Neutrophil (primary cell): ENCODE measurements at regions not wholly inside any gene's neighbourhood (a gene's known extent, or its start where the extent isn't known, plus 50 kb on each side); places are given as distances from the start of the nearest gene placed in this dataset.

Source experiments
- H3K27ac ChIP-seq: fragments of 200-600 bp; sonication (generic); 2 replicates; pipeline ENCODE4 v1.5.1; 2016; ENCODE audit warnings: mild to moderate bottlenecking, moderate library complexity
- H3K27me3 ChIP-seq: fragments of 200-600 bp; sonication (generic); 2 replicates; pipeline ENCODE4 v1.6.0; 2016; ENCODE audit warnings: mild to moderate bottlenecking
- H3K36me3 ChIP-seq: fragments of 200-600 bp; sonication (generic); 2 replicates; pipeline ENCODE4 v1.5.1; 2017
- H3K4me1 ChIP-seq, 2 experiments: fragments of 200-600 bp in 1 of 2; sonication (generic) in 1 of 2; 1 replicate in 1 of 2; 2 replicates in 1 of 2; pipeline versions ENCODE4 v1.5.1 to v1.6.1; 2013 to 2016; ENCODE audit warnings: low read depth in 1 of 2, low read length in 1 of 2, mild to moderate bottlenecking in 1 of 2, moderate library complexity in 1 of 2; ENCODE audit not compliant: control insufficient read depth in 1 of 2, insufficient read depth in 1 of 2
- H3K4me3 ChIP-seq, 2 experiments: fragments of 200-600 bp in 1 of 2; sonication (generic) in 1 of 2; 1 replicate in 1 of 2; 2 replicates in 1 of 2; pipeline ENCODE4 v1.5.1; 2013 to 2016; ENCODE audit warnings: low read depth in 1 of 2, low read length in 1 of 2, mild to moderate bottlenecking in 1 of 2, moderate library complexity in 1 of 2
- H3K9me3 ChIP-seq: fragments of 200-600 bp; sonication (generic); 2 replicates; pipeline ENCODE4 v1.5.1; 2016
- CTCF ChIP-seq: fragments of 200-600 bp; sonication (generic); IDR thresholded peaks from 2 replicates; pipeline ENCODE4 v1.5.1; 2016; ENCODE audit warnings: antibody characterized with exemption

DNA sequence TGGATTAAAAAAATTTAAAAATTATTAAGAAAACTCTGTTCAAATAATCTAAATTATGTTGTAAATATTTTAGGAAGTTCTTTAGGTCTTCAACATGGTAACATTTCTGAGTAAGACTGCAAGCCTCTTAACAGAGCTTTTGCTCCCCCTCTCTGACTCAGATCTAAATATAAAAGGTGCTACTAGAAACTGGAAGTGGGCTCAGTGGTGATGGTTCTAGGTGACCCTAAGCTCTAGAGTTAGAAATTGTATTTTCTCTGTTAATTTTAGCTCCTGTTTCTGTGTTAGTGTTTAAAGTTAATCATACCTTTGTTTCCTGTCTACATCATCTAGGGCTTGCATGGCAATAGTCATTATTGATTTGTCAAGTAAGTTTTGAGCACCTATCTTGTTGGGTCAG, 159.9 kb upstream of the MEIS2 start:
- no peak for TF ChIP-seq CTCF
- Histone ChIP-seq H3K4me3 (no peak overlapping the region), H3K9me3 (no peaks in the 10 kb centered on the region), H3K27ac (no peak overlapping the region), H3K27me3 (no peaks in the 10 kb centered on the region), H3K4me1 (no peaks in the 10 kb centered on the region), H3K36me3 (no peaks in the 10 kb centered on the region)

- H3K9me3 ChIP-seq, result no peaks in the 10 kb centered on the region
- no peaks in the 10 kb centered on the region for H3K4me1 ChIP-seq
- H3K36me3 ChIP-seq, result no peaks in the 10 kb centered on the region
- TF ChIP-seq CTCF, result no peak
- H3K4me3 ChIP-seq, result no peak overlapping the region
- H3K27ac ChIP-seq, result no peak overlapping the region
- H3K27me3 ChIP-seq, result no peaks in the 10 kb centered on the region
Observed at GRCh38 chr15:37261685-37262084, 161.3 kb upstream of the MEIS2 start.

DNA sequence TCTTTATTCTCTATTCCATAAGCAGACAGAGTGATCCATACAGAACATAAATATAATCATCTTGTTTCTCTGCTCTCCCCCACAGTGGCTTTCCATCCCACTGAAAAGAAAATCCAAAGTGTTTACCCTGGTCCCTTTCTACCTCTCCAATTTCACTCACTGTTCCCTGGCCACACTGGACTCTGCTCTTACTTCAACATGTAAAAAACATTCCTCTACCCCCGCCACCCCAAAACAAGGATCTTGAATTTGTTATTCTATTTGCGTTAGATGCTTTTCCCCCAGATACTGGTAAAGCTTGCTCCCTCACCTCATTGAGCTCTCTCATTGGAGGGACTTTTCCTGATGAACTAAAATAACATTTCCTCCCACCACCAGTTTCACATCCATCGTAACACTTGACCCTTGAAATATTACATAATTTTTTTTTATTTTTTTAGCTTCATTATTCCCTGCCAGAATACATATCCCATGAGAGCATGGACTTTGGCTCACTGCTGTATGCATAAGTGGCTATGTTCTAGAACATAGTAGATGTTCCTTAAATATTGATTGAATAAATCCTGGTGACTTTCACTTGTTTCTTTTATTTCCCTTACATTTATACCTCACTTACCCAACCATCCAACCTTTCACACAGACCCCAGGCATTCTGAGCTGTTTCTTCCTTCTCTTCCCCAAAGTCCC, 162.7 kb upstream of the MEIS2 start:
- no peak for TF ChIP-seq CTCF
- H3K36me3 ChIP-seq, result no peaks in the 10 kb centered on the region
- H3K27me3 ChIP-seq, result no peaks in the 10 kb centered on the region
- no peak overlapping the region for H3K27ac ChIP-seq
- H3K4me1 ChIP-seq, result no peaks in the 10 kb centered on the region
- H3K9me3 ChIP-seq, result no peaks in the 10 kb centered on the region
- no peak overlapping the region for H3K4me3 ChIP-seq

- no peaks in the 10 kb centered on the region for H3K36me3 ChIP-seq
- H3K27me3 ChIP-seq, result no peaks in the 10 kb centered on the region
- no peak overlapping the region for H3K27ac ChIP-seq
- no peaks in the 10 kb centered on the region for H3K9me3 ChIP-seq
- TF ChIP-seq CTCF, result no peak
- H3K4me3 ChIP-seq, result no peak overlapping the region
- H3K4me1 ChIP-seq, result no peaks in the 10 kb centered on the region
Observed at GRCh38 chr15:37289109-37289765, 188.9 kb upstream of the MEIS2 start.

- Histone ChIP-seq H3K27me3 (no peaks in the 10 kb centered on the region), H3K36me3 (no peaks in the 10 kb centered on the region)
Observed at GRCh38 chr15:37291920-37292319, 191.6 kb upstream of the MEIS2 start.

More at GRCh38 chr15:37291920-37292319, 191.6 kb upstream of the MEIS2 start:
- H3K27ac ChIP-seq, result no peak overlapping the region
- no peak for TF ChIP-seq CTCF
- H3K9me3 ChIP-seq, result no peaks in the 10 kb centered on the region
- no peaks in the 10 kb centered on the region for H3K4me1 ChIP-seq
- no peak overlapping the region for H3K4me3 ChIP-seq
